HFFc6 (cell line): ENCODE measurements at regions not wholly inside any gene's neighbourhood (a gene's known extent, or its start where the extent isn't known, plus 50 kb on each side); places are given as distances from the start of the nearest gene placed in this dataset.

Experiments
- DNase-seq: peaks from one replicate; pipeline ENCODE4 v3.0.0-alpha.2; 2018
- H3K27ac Mint-ChIP-seq: 2 replicates; pipeline ENCODE4 v1.8.0; 2020; ENCODE audit warnings: mild to moderate bottlenecking, mixed read lengths
- H3K27me3 Mint-ChIP-seq: 2 replicates; pipeline ENCODE4 v1.8.0; 2021; ENCODE audit warnings: mild to moderate bottlenecking, moderate library complexity, mixed read lengths; ENCODE audit not compliant: insufficient read depth
- H3K36me3 Mint-ChIP-seq: 2 replicates; pipeline ENCODE4 v1.8.0; 2021; ENCODE audit warnings: low read depth, mixed read lengths
- H3K4me1 Mint-ChIP-seq: 2 replicates; pipeline ENCODE4 v1.8.0; 2020; ENCODE audit warnings: low read depth, mixed read lengths
- H3K4me3 Mint-ChIP-seq: 2 replicates; pipeline ENCODE4 v1.8.0; 2020; ENCODE audit warnings: mild to moderate bottlenecking, moderate library complexity, mixed read lengths
- H3K9me3 Mint-ChIP-seq: 2 replicates; pipeline ENCODE4 v1.8.0; 2020; ENCODE audit warnings: mild to moderate bottlenecking, mixed read lengths
- TF ChIP-seq, protein P1 (sequence below): fragments of 200-600 bp; sonication (generic); IDR thresholded peaks from 2 replicates; pipeline ENCODE4 v1.5.0; 2021; ENCODE audit warnings: antibody characterized with exemption, mild to moderate bottlenecking

DNA sequence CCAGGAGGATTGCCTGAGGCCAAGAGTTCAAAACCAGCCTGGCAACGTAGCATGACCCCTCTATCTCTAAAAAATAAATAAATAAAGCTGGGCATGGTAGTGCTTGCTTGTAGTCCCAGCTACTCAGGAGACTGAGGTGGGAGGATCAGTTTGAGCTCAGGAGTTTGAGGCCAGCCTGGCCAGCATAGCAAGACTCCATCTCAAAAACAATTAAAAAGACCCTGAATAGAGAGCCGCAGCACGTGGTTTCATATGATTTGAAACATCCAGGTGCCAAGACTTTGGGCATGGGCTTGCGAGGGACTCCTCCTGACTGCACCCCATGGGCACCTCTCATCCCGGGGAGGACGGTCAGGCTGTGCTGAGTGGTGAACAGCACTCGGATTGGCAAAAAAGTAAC lies 63.9 kb downstream of the ZIC5 start:
- 0 out of 2 replicates have a peak, but pooled peaks cover 5% of the 10 kb centered on the region for H3K4me1 Mint-ChIP-seq
- H3K36me3 Mint-ChIP-seq = no peaks in the 10 kb centered on the region
- H3K9me3 Mint-ChIP-seq = no peaks in the 10 kb centered on the region
- no peak for DNase-seq
- no peak overlapping the region for H3K4me3 Mint-ChIP-seq
- peaks cover 47% of the 10 kb centered on the region for H3K27me3 Mint-ChIP-seq
- H3K27ac Mint-ChIP-seq = no peak overlapping the region
- TF ChIP-seq, protein P1, sequence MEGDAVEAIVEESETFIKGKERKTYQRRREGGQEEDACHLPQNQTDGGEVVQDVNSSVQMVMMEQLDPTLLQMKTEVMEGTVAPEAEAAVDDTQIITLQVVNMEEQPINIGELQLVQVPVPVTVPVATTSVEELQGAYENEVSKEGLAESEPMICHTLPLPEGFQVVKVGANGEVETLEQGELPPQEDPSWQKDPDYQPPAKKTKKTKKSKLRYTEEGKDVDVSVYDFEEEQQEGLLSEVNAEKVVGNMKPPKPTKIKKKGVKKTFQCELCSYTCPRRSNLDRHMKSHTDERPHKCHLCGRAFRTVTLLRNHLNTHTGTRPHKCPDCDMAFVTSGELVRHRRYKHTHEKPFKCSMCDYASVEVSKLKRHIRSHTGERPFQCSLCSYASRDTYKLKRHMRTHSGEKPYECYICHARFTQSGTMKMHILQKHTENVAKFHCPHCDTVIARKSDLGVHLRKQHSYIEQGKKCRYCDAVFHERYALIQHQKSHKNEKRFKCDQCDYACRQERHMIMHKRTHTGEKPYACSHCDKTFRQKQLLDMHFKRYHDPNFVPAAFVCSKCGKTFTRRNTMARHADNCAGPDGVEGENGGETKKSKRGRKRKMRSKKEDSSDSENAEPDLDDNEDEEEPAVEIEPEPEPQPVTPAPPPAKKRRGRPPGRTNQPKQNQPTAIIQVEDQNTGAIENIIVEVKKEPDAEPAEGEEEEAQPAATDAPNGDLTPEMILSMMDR = no peak

DNA sequence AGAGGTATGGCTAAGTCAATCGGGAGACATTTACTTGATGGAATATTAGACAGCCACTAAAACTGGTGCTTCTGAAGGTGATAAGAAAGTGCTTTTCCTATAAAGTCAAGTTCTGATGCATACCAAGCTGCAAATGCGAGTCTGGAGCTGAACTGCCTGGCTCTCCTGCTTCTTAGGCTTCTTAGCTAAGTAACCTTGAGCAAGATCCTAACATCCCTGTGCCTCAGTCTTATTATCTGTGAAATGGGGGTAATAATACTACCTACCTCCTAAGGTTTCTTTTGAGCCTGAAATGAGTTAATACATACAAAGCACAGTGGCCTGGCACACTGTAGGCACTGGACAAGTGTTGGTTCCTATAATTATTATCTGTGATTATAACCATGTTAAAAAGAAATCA lies 64.5 kb downstream of the ZIC5 start:
- H3K9me3 Mint-ChIP-seq = no peaks in the 10 kb centered on the region

DNA sequence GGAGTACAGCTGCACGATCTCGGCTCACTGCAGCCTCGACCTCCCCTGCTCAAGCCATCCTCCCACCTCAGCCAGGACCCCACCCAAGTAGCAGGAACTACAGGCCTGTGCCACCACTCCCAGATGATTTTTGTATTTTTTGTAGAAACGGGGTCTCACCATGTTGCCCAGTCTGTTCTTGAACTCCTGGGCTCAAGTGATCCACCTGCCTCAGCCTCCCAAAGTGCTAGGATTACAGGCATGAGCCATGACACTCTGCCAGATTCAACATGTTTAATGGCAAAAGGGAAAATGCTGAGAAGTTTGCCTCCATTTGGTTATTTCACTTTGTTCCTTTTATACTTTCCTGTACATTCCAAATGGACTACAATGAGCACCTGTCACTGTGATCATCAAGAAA lies 65.8 kb downstream of the ZIC5 start:
- no peaks in the 10 kb centered on the region for H3K9me3 Mint-ChIP-seq
- no peak for DNase-seq
- peaks cover 39% of the 10 kb centered on the region for H3K27me3 Mint-ChIP-seq
- 0 out of 2 replicates have a peak, but pooled peaks cover 8% of the 10 kb centered on the region for H3K4me1 Mint-ChIP-seq
- no peaks in the 10 kb centered on the region for H3K36me3 Mint-ChIP-seq
- no peak overlapping the region for H3K27ac Mint-ChIP-seq
- no peak overlapping the region for H3K4me3 Mint-ChIP-seq
- TF ChIP-seq, protein P1 = no peak

More for the DNA sequence above, 64.5 kb downstream of the ZIC5 start:
- DNase-seq = no peak
- H3K27me3 Mint-ChIP-seq = peaks cover 42% of the 10 kb centered on the region
- H3K4me1 Mint-ChIP-seq = 0 out of 2 replicates have a peak, but pooled peaks cover 8% of the 10 kb centered on the region
- no peak overlapping the region for H3K4me3 Mint-ChIP-seq
- H3K36me3 Mint-ChIP-seq = no peaks in the 10 kb centered on the region
- TF ChIP-seq, protein P1 = no peak
- H3K27ac Mint-ChIP-seq = no peak overlapping the region

DNA sequence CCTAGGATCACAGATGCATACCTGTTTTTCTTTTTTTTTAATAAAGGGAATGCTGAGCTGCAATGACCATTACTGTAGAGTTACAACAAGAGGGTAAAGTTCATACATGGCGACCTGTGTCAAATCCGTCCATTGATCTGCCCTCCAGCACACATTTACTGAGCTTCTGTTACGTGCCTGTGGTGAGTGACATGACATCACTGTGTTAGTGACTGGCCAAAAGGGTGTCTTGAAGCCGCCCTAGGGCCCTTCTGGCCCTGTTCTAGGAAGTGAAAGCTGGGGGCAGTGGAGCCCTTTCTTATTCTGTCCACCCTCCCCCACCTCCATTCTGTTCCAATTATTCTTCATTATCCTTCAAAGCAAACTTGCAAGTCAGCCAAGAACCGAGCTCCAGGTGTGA lies 66.3 kb downstream of the ZIC5 start:
- Mint-ChIP-seq H3K4me3 (no peak overlapping the region), H3K4me1 (0 out of 2 replicates have a peak, but pooled peaks cover 8% of the 10 kb centered on the region), H3K27me3 (peaks cover 36% of the 10 kb centered on the region), H3K9me3 (no peaks in the 10 kb centered on the region), H3K27ac (no peak overlapping the region), H3K36me3 (no peaks in the 10 kb centered on the region)
- no peak for DNase-seq
- TF ChIP-seq, protein P1 = no peak

DNA sequence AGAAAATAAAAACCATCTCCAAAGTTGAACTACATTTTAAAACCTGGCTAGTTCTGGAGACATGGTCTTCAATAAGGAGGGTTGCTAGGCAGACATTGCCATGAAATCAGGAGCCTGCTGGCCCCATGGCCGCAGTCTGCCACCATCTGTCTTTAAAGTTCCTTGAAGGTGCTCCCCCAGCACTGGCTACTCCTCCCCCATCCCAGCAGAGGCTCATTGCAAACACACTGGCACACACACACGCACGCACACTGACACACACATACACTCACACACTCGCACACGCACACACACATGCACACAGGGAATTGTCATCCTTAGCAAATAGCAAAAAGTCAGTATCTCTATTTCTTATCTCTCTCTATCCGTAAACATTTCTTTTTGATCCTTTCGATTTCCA lies 68.4 kb downstream of the ZIC5 start:
- TF ChIP-seq, protein P1 = no peak
- H3K4me1 Mint-ChIP-seq = 0 out of 2 replicates have a peak, but pooled peaks cover 8% of the 10 kb centered on the region
- no peak overlapping the region for H3K4me3 Mint-ChIP-seq
- H3K36me3 Mint-ChIP-seq = no peaks in the 10 kb centered on the region
- no peaks in the 10 kb centered on the region for H3K9me3 Mint-ChIP-seq
- no peak for DNase-seq
- H3K27ac Mint-ChIP-seq = no peak overlapping the region
- peaks cover 38% of the 10 kb centered on the region for H3K27me3 Mint-ChIP-seq

DNA sequence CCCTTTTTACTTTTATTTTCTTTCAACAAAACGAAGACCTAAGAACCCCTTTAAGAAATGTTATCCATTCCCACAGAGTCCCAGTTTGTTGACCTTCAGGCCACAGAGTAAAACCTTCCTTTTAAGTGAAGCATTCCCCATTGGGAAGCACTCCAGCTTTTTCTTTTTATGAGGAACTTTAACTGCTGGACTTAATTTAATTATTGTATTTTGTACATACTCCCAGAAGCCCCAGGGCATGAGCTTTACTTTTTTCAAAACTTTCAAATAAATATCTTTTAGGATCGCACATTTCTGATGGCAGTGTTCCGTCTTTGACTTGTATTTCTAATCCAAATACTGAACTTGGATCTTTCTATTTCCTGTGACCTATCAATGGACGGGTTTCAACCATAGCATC lies 68.9 kb downstream of the ZIC5 start:
- no peak overlapping the region for H3K27ac Mint-ChIP-seq
- H3K9me3 Mint-ChIP-seq = no peaks in the 10 kb centered on the region
- peaks cover 43% of the 10 kb centered on the region for H3K27me3 Mint-ChIP-seq
- TF ChIP-seq, protein P1 = no peak
- no peak overlapping the region for H3K4me3 Mint-ChIP-seq
- DNase-seq = no peak
- H3K4me1 Mint-ChIP-seq = 0 out of 2 replicates have a peak, but pooled peaks cover 8% of the 10 kb centered on the region
- H3K36me3 Mint-ChIP-seq = no peaks in the 10 kb centered on the region
